GM12878 (cell line): ENCODE measurements at regions not wholly inside any gene's neighbourhood (a gene's known extent, or its start where the extent isn't known, plus 50 kb on each side); places are given as distances from the start of the nearest gene placed in this dataset.

Experiments used
- ATAC-seq: fragments of 200-7000 bp; cut with Tn5 transposase; 3 replicates; pipeline ENCODE4 v1.9.1; 2020; ENCODE audit warnings: mild to moderate bottlenecking, moderate library complexity
- BruUV-seq: library from RNA; stranded (reverse); fragments of 400-500 nt; replicated peaks from 2 replicates; lab custom pipeline; 2021; lab: Mats Ljungman, UMichigan
- CTCF ChIA-PET: fragments of 300-600 bp; sonication (Branson Sonifier 250); formaldehyde crosslinking; extraction: SDS; loops from one replicate; lab custom pipeline; 2021; ENCODE audit warnings: inconsistent platforms; lab: Yijun Ruan, JAX
- POLR2A ChIA-PET: fragments of 350-600 bp; formaldehyde crosslinking; extraction: SDS; loops from one replicate; lab custom pipeline; 2021; ENCODE audit warnings: inconsistent platforms; lab: Charles Lee
- RAD21 ChIA-PET: fragments of 300-600 bp; sonication (Branson Sonifier 250); formaldehyde crosslinking; loops from one replicate; lab custom pipeline; 2023; ENCODE audit warnings: antibody characterized with exemption; ENCODE audit not compliant: unreplicated experiment; lab: Charles Lee
- SMC1A ChIA-PET: fragments of 300-600 bp; sonication (Branson Sonifier 250); formaldehyde crosslinking; loops from one replicate; lab custom pipeline; 2023; ENCODE audit not compliant: unreplicated experiment, uncharacterized antibody; lab: Charles Lee
- DNase-seq: peaks from one replicate; pipeline ENCODE4 v3.0.0-alpha.2; 2011; ENCODE audit warnings: low read depth, low spot score
- FAIRE-seq: peaks from 3 replicates; lab custom pipeline; 2011; peaks lifted over from hg19 to GRCh38; lab: Jason Lieb, UNC
- H2AFZ ChIP-seq: 2 replicates; pipeline ENCODE4 v1.6.0; 2011; ENCODE audit warnings: low read depth, low read length, control low read depth; ENCODE audit not compliant: control insufficient read depth
- H3K27ac ChIP-seq: 2 replicates; pipeline ENCODE4 v1.5.1; 2011; ENCODE audit warnings: control low read depth; ENCODE audit not compliant: control insufficient read depth, insufficient read depth
- H3K27me3 ChIP-seq, 2 experiments: replicated peaks in 1 of 2; 2 replicates each; pipeline versions ENCODE4 v1.6.0 to v1.6.1; 2011; ENCODE audit warnings: low read length in 1 of 2; ENCODE audit not compliant: control insufficient read depth in 2 of 2, insufficient read depth in 2 of 2
- H3K36me3 ChIP-seq, 2 experiments: 2 replicates each; pipeline ENCODE4 v1.5.1; 2011; ENCODE audit warnings: low read length in 1 of 2; ENCODE audit not compliant: control insufficient read depth in 2 of 2, insufficient read depth in 2 of 2
- H3K4me1 ChIP-seq: 2 replicates; pipeline ENCODE4 v1.6.1; 2011; ENCODE audit warnings: mild to moderate bottlenecking, low read length, moderate library complexity, mixed read lengths; ENCODE audit not compliant: control insufficient read depth, insufficient read depth
- H3K4me2 ChIP-seq: 2 replicates; pipeline ENCODE4 v1.6.0; 2011; ENCODE audit warnings: control low read depth; ENCODE audit not compliant: control insufficient read depth, insufficient read depth
- H3K4me3 ChIP-seq: fragments of 200-600 bp; sonication (generic); 2 replicates; pipeline ENCODE4 v1.5.1; 2016
- H3K79me2 ChIP-seq: 2 replicates; pipeline ENCODE4 v1.6.0; 2011; ENCODE audit warnings: low read length; ENCODE audit not compliant: control insufficient read depth, insufficient read depth
- H3K9ac ChIP-seq: 2 replicates; pipeline ENCODE4 v1.8.0; 2011; ENCODE audit warnings: low read length, control low read depth, mixed read lengths; ENCODE audit not compliant: control insufficient read depth, insufficient read depth
- H3K9me3 ChIP-seq: replicated peaks from 3 replicates; pipeline ENCODE4 v1.5.1; 2011; ENCODE audit warnings: mild to moderate bottlenecking, low read length; ENCODE audit not compliant: control insufficient read depth, insufficient read depth
- H4K20me1 ChIP-seq: 2 replicates; pipeline ENCODE4 v1.6.0; 2011; ENCODE audit not compliant: control insufficient read depth, insufficient read depth
- CBFB ChIP-seq: IDR thresholded peaks from 2 replicates; pipeline ENCODE4 v1.6.1; 2016; ENCODE audit warnings: antibody characterized with exemption, low read depth
- CHD2 ChIP-seq: IDR thresholded peaks from 2 replicates; pipeline ENCODE4 v1.6.1; 2011; ENCODE audit warnings: low read depth, low read length, improper control_type of control experiment, borderline replicate concordance
- IKZF2 ChIP-seq, 2 experiments: fragments of 450-650 bp; IDR thresholded peaks; 2 replicates each; pipeline ENCODE4 v1.6.1; 2017; ENCODE audit warnings: mild to moderate bottlenecking in 2 of 2, moderate library complexity in 2 of 2
- IRF4 ChIP-seq: IDR thresholded peaks from 2 replicates; pipeline ENCODE4 v1.6.1; 2011; ENCODE audit warnings: low read depth, low read length
- MTA2 ChIP-seq: fragments of 450-650 bp; IDR thresholded peaks from 2 replicates; pipeline ENCODE4 v1.6.1; 2016; ENCODE audit warnings: low read depth, mild to moderate bottlenecking, moderate library complexity
- MYC ChIP-seq: IDR thresholded peaks from 2 replicates; pipeline ENCODE4 v1.6.1; 2011; ENCODE audit warnings: mild to moderate bottlenecking, low read length, moderate library complexity, inconsistent platforms; ENCODE audit not compliant: insufficient read depth, insufficient replicate concordance, insufficient read length, severe bottlenecking
- NR2C2 ChIP-seq: IDR thresholded peaks from 2 replicates; pipeline ENCODE4 v1.6.1; 2011; ENCODE audit warnings: borderline replicate concordance, low read depth; ENCODE audit not compliant: control insufficient read depth, insufficient read length
- NRF1 ChIP-seq: conservative IDR thresholded peaks from 2 replicates; pipeline ENCODE4 v1.6.1; 2011; ENCODE audit warnings: mild to moderate bottlenecking, low read depth, low read length, improper control_type of control experiment
- PML ChIP-seq: IDR thresholded peaks from 2 replicates; pipeline ENCODE4 v1.6.1; 2012; ENCODE audit warnings: low read length, inconsistent platforms
- RAD51 ChIP-seq: fragments of 450-650 bp; IDR thresholded peaks from 2 replicates; pipeline ENCODE4 v1.6.1; 2016; ENCODE audit warnings: moderate library complexity, mild to moderate bottlenecking, inconsistent platforms
- RFX5 ChIP-seq: IDR thresholded peaks from 2 replicates; pipeline ENCODE4 v1.6.1; 2011; ENCODE audit warnings: low read depth, low read length, improper control_type of control experiment
- RUNX3 ChIP-seq: IDR thresholded peaks from 2 replicates; pipeline ENCODE4 v1.6.1; 2012; ENCODE audit warnings: low read length, inconsistent platforms
- SIN3A ChIP-seq: IDR thresholded peaks from 2 replicates; pipeline ENCODE4 v1.6.1; 2012; ENCODE audit warnings: low read depth, low read length, improper control_type of control experiment
- SIX5 ChIP-seq: IDR thresholded peaks from 2 replicates; pipeline ENCODE4 v1.6.1; 2011; ENCODE audit warnings: mild to moderate bottlenecking, low read depth, low read length, moderate library complexity; ENCODE audit not compliant: severe bottlenecking
- SUPT20H ChIP-seq: IDR thresholded peaks from 2 replicates; pipeline ENCODE4 v1.6.1; 2011; ENCODE audit warnings: low read depth, mild to moderate bottlenecking, low read length, moderate library complexity, borderline replicate concordance; ENCODE audit not compliant: control insufficient read depth
- WRNIP1 ChIP-seq: IDR thresholded peaks from 2 replicates; pipeline ENCODE4 v1.6.1; 2011; ENCODE audit warnings: low read depth, low read length, improper control_type of control experiment, borderline replicate concordance
- ZNF274 ChIP-seq: IDR thresholded peaks from one replicate; pipeline ENCODE4 v1.8.0; 2011; ENCODE audit not compliant: insufficient read length, insufficient read depth
- WGBS: methylation state at CpG from one replicate; pipeline ENCODE4 v1.1.6; 2016; ENCODE audit warnings: low lambda C conversion rate; ENCODE audit not compliant: insufficient replicate concordance, insufficient coverage; ENCODE audit errors: missing lambda C conversion rate; 5-methylcytosine and 5-hydroxymethylcytosine counted together
- in situ Hi-C: fragments of 300-500 bp; cut with MboI; formaldehyde crosslinking; loops from 9 replicates; pipeline ENCODE4 v1.14.3; 2018; ENCODE audit warnings: mixed read lengths
- intact Hi-C: fragments of 100-400 bp; cut with micrococcal nuclease; formaldehyde crosslinking; loops from one replicate; pipeline ENCODE4 v1.14.2; 2022; ENCODE audit not compliant: unreplicated experiment
- TF ChIP-seq, protein P1 (sequence below): fragments of 450-650 bp; IDR thresholded peaks from 2 replicates; pipeline ENCODE4 v1.6.1; 2016; ENCODE audit warnings: mild to moderate bottlenecking
- TF ChIP-seq, protein P2 (sequence below): IDR thresholded peaks from 2 replicates; pipeline ENCODE4 v1.6.1; 2012; ENCODE audit warnings: low read depth, low read length, improper control_type of control experiment

DNA sequence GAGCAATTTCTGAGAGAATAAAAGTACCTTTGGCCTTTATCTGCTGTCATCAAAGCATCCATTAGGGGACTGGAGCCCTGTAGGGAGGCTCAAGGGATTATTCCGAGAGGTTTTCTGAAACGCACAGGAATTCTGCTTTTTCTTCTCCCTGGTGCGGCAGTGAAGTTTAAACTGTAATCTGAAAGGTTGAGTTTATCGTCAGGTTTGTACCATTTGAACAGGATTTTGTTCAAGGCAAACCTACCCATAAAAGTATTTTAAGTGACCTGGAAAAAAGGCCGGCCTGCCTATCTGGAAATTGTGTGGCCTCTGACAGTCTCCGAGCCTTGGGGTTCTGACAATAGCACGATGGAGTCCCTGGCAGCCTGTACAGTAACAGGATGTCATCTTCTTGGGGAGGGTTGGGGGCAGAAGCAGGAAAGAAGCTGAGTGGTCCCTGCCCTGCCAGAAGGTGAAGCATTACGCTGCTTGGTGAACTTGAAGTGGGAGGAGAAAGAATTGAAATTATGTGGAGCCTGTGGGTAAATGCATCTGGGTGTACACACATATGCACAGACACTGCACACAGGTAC lies 272.0 kb downstream of the CYRIA start:
- Histone ChIP-seq H3K36me3 (no peaks in the 10 kb centered on the region), H3K27me3 (no peaks in the 10 kb centered on the region), H4K20me1 (no peaks in the 10 kb centered on the region), H3K9me3 (no peaks in the 10 kb centered on the region), H3K27ac (no peak overlapping the region), H3K4me3 (no peak overlapping the region), H3K9ac (no peak overlapping the region), H3K79me2 (no peaks in the 10 kb centered on the region), H2AFZ (no peak overlapping the region), H3K4me1 (no peaks in the 10 kb centered on the region), H3K4me2 (no peak overlapping the region)
- ATAC-seq (no peak), FAIRE-seq (no peak), DNase-seq (no peak)
- 51% methylated on average over 8 of the region's 8 CpGs for WGBS
- TF ChIP-seq CHD2 (no peak), RUNX3 (no peak), SUPT20H (no peak), PML (no peak), RAD51 (no peak), MTA2 (no peak), SIN3A (no peak), IRF4 (no peak), WRNIP1 (no peak), CBFB (no peak), ZNF274 (no peak), RFX5 (no peak), IKZF2 (IDR thresholded peaks at IDR 0.05) (no peak), NR2C2 (no peak), MYC (no peak), SIX5 (no peak), NRF1 (no peak)
- TF ChIP-seq, protein P1, sequence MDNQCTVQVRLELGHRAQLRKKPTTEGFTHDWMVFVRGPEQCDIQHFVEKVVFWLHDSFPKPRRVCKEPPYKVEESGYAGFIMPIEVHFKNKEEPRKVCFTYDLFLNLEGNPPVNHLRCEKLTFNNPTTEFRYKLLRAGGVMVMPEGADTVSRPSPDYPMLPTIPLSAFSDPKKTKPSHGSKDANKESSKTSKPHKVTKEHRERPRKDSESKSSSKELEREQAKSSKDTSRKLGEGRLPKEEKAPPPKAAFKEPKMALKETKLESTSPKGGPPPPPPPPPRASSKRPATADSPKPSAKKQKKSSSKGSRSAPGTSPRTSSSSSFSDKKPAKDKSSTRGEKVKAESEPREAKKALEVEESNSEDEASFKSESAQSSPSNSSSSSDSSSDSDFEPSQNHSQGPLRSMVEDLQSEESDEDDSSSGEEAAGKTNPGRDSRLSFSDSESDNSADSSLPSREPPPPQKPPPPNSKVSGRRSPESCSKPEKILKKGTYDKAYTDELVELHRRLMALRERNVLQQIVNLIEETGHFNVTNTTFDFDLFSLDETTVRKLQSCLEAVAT, result no peak
- TF ChIP-seq, protein P2, sequence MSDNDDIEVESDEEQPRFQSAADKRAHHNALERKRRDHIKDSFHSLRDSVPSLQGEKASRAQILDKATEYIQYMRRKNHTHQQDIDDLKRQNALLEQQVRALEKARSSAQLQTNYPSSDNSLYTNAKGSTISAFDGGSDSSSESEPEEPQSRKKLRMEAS, result no peak
- ChIA-PET CTCF (no interaction called here), SMC1A (no interaction called here), POLR2A (no interaction called here), RAD21 (no interaction called here)
- intact Hi-C loops, result no loop called here
- in situ Hi-C loops, result no loop called here
- no TSS peak for BruUV-seq
